Liver (tissue), 3 donors: ENCODE measurements at regions not wholly inside any gene's neighbourhood (a gene's known extent, or its start where the extent isn't known, plus 50 kb on each side); places are given as distances from the start of the nearest gene placed in this dataset.

Experiments
- ATF3 ChIP-seq: IDR thresholded peaks from 2 replicates; pipeline ENCODE4 v1.6.1; 2016; ENCODE audit warnings: antibody characterized with exemption
- CTCF ChIP-seq: fragments of 150-350 bp; IDR thresholded peaks from 2 replicates; pipeline ENCODE4 v1.5.1; 2017; ENCODE audit warnings: improper control_type of control experiment, low read depth, low read length; ENCODE audit not compliant: missing input control
- FOXA1 ChIP-seq: IDR thresholded peaks from 2 replicates; pipeline ENCODE4 v1.6.1; 2016; ENCODE audit warnings: antibody characterized with exemption
- FOXA2 ChIP-seq: IDR thresholded peaks from 2 replicates; pipeline ENCODE4 v1.6.1; 2016; ENCODE audit warnings: antibody characterized with exemption
- HNF4A ChIP-seq, 2 donors: conservative IDR thresholded peaks; 2 replicates each; pipeline ENCODE4 v1.6.1; 2016; ENCODE audit warnings: antibody characterized with exemption in 2 of 2, mild to moderate bottlenecking in 2 of 2
- JUND ChIP-seq, 2 donors: IDR thresholded peaks; 2 replicates each; pipeline ENCODE4 v1.6.1; 2016; ENCODE audit warnings: antibody characterized with exemption in 2 of 2
- MAX ChIP-seq: IDR thresholded peaks from 2 replicates; pipeline ENCODE4 v1.6.1; 2016; ENCODE audit warnings: antibody characterized with exemption
- RAD21 ChIP-seq, 2 donors: IDR thresholded peaks; 2 replicates each; pipeline ENCODE4 v1.6.1; 2016; ENCODE audit warnings: antibody characterized with exemption in 2 of 2, mild to moderate bottlenecking in 2 of 2
- REST ChIP-seq: IDR thresholded peaks from 2 replicates; pipeline ENCODE4 v1.6.1; 2016; ENCODE audit warnings: antibody characterized with exemption, mild to moderate bottlenecking
- TAF1 ChIP-seq: conservative IDR thresholded peaks from 2 replicates; pipeline ENCODE4 v1.6.1; 2016; ENCODE audit warnings: antibody characterized with exemption, mild to moderate bottlenecking
- YY1 ChIP-seq: IDR thresholded peaks from 2 replicates; pipeline ENCODE4 v1.6.1; 2016; ENCODE audit warnings: antibody characterized with exemption, mild to moderate bottlenecking
- ZBTB33 ChIP-seq: IDR thresholded peaks from 2 replicates; pipeline ENCODE4 v1.6.1; 2016; ENCODE audit warnings: antibody characterized with exemption
- donor health status: healthy.
- donor health status: healthy.

GRCh38 chr10:31210190-31210589, 108.8 kb upstream of the ZEB1 start:
- TF ChIP-seq JUND (IDR thresholded peaks at IDR 0.05) (no peak), HNF4A (conservative IDR thresholded peaks at IDR 0.05) (no peak), CTCF (no peak), YY1 (no peak), REST (no peak), ZBTB33 (no peak), MAX (no peak), TAF1 (no peak), FOXA1 (no peak), RAD21 (IDR thresholded peaks at IDR 0.05) (no peak), ATF3 (no peak), FOXA2 (no peak)
